ENCODE measurements at regions not wholly inside any gene's neighbourhood (a gene's known extent, or its start where the extent isn't known, plus 50 kb on each side); places are given as distances from the start of the nearest gene placed in this dataset.

GRCh38 chr16:72256398-72257066, 84.6 kb upstream of the PMFBP1 start:
- DNase-seq = no peak

DNA sequence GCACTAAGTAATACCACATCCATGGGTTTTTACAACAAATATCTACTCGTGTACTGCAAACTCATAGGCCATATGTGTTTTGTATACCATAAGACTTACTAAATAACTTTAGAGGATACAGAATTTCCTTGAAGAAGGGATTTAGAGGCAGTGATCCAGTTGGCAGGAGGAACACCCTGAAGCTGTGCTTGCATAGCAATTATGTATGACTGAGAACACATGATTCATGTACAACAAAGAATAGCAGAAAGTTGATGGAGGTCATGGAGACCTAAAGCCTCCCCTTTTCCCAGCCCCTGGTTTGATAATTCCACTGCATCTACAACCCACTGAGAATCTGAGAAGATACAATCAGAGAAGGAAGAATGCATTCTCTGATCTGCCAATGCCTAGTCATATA, 83.8 kb upstream of the PMFBP1 start:
- no peak for DNase-seq

GRCh38 chr16:72247821-72248253, 75.9 kb upstream of the PMFBP1 start:
- DNase-seq = no peak

DNA sequence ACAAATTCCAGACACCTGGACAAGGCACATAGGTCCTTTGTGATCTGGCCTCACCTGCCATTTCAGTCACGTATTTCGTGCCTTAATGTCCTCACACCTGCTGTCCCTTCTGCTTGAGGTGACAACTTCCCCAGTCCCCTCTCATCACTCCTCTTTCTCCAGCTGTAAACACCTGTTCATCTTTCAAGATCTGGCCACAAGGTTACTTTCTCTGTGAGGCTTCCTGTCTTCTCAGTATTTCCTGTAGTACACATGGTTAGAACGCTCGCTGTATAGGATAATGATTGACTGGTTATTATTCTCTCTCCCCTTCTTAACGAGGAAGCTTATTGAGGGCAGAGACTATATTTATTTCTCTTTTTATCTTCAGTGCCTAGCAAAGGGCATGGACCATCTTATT, 74.5 kb upstream of the PMFBP1 start:
- DNase-seq = no peak

DNA sequence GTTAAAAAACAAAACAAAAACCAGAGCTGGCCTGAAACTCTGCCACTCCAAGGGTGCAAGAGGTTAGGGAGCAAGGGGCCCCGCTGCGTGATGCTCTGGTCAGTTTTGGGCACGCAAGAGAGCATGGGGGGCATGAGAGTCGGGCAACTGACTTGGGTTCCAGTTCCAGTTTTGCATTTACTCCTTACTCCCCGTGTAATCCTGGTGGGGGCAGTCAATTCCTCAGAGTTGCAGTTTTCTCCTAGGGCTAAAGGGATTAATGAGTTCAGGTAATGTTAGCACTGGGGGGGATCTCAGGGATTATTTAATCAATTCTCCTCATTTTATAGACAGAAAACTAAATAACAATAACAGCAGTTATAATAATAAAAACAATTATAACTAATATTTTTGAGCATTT, 72.9 kb upstream of the PMFBP1 start:
- DNase-seq = no peak

DNA sequence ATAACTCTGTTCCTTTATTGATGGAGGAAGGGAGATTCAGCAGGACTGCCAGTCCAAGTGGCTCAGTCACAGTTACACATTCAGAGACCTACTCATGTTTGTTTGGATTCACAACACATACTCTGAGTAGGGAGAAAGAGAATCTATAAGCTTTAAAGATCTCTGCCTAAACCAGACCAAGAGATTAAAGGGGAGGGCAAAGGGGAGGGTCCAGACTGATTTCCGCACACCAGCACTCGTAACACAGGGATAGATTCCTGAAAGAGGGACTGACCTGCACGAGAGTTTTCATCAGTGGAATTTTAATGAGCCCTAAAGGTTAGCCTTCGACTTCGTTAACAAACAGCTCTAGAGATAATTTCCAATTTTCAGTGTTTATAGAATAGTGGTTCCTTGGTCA, 71.7 kb upstream of the PMFBP1 start:
- no peak for DNase-seq

- DNase-seq = no peak
Measured at GRCh38 chr16:72242757-72243156, 70.8 kb upstream of the PMFBP1 start.

DNA sequence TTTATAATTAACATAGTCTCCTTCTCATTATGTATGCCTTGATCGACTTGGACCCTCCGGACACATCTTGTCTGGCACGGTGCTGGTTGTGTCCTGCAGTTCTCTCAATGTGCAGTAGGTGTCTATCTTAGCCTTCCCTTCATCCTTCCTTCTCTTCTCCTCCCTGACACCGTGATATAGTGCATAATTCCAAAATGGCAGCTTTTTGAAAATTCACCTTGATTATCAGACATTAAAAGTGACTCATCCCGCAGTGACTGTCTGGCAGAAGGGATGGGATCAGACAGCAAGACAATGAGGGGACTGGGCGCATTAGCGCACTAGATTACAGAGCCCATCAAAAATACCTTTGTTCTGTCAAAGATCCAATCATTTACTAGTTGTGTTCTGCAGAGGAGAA, 70.0 kb upstream of the PMFBP1 start:
- peak; percentile 63 for DNase-seq

DNA sequence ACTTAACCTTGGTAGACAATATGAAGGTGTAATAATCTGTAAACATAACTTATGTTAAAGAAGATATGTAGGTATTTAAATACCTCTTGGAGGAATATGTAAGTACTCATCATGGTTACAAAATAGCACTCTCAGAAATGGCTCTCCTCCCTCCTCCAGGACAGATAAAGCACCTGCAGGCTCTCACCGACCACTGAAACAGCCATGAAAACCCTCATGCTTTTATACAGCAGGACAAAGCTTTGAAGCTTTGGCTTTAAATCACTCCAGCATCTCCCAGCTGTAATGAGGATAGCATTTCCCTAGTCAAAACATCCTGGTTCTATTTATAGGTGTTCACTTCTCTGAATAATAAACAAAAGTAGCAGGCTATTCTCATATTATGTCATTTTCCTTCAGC, 69.1 kb upstream of the PMFBP1 start:
- no peak for DNase-seq

DNA sequence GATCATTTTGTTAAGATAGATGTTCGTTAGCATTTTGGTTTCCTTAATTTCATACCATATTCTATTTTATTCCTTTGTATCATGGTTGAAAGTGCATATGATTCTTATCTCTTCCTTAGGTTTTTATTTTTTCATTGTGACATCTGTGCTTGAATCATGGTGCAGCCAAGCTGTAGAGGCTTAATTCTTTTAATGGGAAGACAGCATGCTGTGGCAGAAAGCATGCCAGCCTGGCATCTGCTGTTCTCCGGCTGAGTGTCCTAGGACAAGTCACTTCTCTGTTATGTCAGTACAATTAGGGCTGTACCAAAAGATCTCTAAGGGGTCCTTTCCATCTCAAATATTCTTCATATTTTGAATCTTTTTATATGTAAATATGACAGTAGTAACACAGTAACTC, 68.5 kb upstream of the PMFBP1 start:
- peak; percentile 74 for DNase-seq

DNA sequence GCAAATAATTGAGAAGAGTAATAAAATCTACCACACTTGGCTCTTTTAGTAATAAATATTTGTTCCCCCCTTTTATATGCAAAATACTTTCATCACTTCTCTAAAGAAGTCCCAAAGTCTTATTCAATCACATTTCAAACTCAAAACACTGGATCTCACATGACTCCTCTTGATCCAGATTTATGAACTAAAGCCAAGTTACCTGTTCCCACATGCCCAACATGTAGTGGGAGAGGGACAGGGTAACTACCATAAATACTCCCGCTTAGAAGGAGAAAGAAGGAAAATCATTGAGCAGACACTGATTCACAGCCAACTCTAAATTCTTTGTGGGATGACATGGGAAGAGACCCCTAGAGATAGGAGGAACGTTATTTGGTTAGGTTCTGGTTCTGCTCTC, 64.9 kb upstream of the PMFBP1 start:
- DNase-seq = no peak

- DNase-seq = no peak
Measured at GRCh38 chr16:72234387-72234786, 62.4 kb upstream of the PMFBP1 start.

GRCh38 chr16:72228014-72228413, 56.1 kb upstream of the PMFBP1 start:
- no peak for DNase-seq

DNA sequence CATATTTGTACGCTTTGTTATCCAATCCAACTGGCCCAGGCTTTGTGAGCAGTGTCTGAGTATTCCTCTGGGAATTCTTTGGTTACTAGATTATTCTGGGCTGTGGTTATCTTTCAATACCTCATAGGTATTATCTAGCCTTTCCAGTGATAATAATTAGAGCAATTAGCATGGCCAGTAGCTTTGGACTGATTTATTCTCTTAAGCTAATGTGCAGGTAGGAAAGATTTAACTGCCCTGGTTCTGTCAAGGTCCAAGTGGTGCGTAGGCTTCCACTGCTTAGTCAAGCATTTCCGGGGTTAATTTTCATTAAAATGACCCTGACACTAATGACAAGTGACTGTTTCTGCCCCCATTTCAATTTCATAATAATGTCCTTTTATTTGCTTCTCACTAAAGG, 54.2 kb upstream of the PMFBP1 start:
- no peak for DNase-seq

DNA sequence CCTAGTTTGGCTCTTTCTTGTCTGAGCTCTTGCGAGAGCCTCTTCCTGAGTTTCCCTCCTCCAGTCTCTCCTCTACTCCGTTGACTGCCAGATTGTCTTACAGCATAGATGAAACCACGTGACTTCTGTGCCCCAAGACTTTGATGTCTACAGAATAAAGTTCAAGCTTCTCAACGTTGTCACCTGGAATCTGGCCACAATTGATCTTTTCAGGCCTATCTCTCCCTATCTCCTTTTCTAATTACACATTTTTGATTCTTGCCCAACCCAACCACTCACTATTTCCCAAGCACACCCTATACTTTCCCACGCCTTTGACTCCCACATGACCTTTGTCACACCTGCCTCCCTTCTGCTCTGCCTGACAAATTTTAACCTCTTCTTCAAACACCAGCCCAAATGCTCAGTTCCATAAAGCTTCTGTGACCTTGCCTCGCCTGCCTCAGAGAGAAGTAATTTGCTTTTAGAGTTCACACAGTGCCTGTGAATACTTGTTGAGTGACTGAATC, 52.4 kb upstream of the PMFBP1 start:
- DNase-seq = no peak

- DNase-seq = no peak
Measured at GRCh38 chr16:72222503-72222902, 50.5 kb upstream of the PMFBP1 start.

All from DMS 273 treated with DMSO at 0.1 percent for 48 hours (cell line).